HFF-Myc (cell line): ENCODE measurements at regions not wholly inside any gene's neighbourhood (a gene's known extent, or its start where the extent isn't known, plus 50 kb on each side); places are given as distances from the start of the nearest gene placed in this dataset.
"Not testable (repeated sequence)": the region's sequence is repeated elsewhere in the genome, so short reads cannot be mapped to it uniquely, and the experiment has no call there.

ENCODE experiments used
- DNase-seq: peaks from one replicate; pipeline ENCODE4 v3.0.0-alpha.2; 2011; ENCODE audit warnings: low read depth; ENCODE audit errors: extremely low read depth
- H3K4me3 ChIP-seq: replicated peaks from 2 replicates; pipeline ENCODE4 v1.5.1; 2011; ENCODE audit warnings: low read depth, mild to moderate bottlenecking, control low read depth, low read length
- CTCF ChIP-seq: IDR thresholded peaks from 2 replicates; pipeline ENCODE4 v1.5.1; 2012; ENCODE audit warnings: mild to moderate bottlenecking, low read depth, low read length, control low read depth; ENCODE audit errors: missing control alignments

GRCh38 chr10:63689768-63690167 is 168.6 kb downstream of the REEP3 start:
- no peak for TF ChIP-seq CTCF
- H3K4me3 ChIP-seq: no peak overlapping the region
- no peak for DNase-seq

DNA sequence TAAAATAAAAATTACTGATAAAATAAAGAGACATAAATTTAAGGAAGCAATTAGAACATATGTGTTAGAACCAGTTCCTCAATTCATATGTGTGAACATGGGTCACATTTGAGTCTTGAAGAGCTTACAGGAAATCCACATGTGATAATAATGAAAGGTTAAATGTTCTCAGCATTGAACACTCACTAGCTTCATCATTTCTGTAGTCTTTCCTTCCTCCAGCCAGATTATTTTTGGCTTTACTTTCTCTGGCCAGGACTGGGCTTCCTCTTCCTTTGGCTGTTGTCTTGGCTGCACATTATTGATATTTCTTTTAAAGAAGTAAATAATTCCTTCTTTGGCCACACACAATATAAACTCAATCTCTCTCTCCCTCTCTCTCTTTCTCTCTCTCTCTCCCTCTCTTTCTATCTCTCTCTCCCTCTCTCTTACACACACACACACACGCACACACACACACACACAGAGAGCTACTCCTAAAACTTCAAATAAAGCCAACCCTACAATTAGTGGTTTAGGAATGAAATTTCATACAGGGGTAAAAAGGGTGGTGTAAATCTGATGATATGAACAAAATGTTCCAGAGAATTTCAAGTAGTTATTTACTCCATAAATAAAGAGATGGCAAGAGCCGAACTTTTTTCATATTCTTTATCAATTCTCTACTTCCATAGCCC is 171.2 kb downstream of the REEP3 start:
- no peak overlapping the region for H3K4me3 ChIP-seq
- no peak for DNase-seq
- no peak for TF ChIP-seq CTCF

- not testable (repeated sequence) for H3K4me3 ChIP-seq, DNase-seq
These were observed 171.8 kb downstream of the REEP3 start for GRCh38 chr10:63693021-63693420.

- no peak for DNase-seq
- no peak for TF ChIP-seq CTCF
- no peak overlapping the region for H3K4me3 ChIP-seq
These were observed 175.0 kb downstream of the REEP3 start for GRCh38 chr10:63696205-63696604.

DNA sequence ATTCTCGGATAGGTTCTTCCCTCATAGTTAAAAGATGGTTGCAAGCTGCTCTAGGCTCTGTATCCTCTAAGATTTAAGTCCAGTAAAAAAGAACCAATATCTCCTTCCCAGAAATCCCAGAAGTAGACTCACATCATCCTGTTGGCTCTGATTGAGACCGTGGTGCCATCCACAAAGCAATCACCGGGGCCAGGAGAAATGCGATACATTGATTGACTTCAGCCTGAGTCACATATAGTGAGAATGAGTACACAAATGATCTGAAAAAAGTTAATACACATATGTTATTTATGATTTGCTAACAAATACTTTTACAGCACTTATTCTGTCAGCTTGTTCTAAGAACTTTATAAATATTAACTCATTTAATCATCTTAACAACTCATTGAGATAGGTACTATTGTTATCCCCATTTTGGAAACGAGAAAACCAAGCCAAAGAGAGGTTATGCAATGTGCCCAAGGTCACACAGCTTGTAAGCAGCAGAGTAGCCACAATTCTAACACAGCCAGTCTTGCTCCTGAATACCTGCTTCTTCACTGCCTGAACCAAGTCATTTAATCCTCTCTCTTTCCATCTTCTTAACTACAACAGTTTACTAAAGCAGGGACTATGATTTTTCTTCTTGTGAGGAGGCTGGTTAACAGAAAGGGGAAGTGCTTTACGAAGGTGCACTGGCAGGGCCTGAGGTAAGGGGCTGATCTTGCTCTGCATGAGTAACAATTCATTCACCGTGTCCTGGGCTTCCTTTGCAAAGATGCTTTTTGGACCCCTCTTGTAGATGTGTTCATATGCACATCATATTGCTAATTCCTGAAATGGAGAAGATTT is 177.0 kb downstream of the REEP3 start:
- DNase-seq: no peak
- no peak for TF ChIP-seq CTCF
- H3K4me3 ChIP-seq: no peak overlapping the region

DNA sequence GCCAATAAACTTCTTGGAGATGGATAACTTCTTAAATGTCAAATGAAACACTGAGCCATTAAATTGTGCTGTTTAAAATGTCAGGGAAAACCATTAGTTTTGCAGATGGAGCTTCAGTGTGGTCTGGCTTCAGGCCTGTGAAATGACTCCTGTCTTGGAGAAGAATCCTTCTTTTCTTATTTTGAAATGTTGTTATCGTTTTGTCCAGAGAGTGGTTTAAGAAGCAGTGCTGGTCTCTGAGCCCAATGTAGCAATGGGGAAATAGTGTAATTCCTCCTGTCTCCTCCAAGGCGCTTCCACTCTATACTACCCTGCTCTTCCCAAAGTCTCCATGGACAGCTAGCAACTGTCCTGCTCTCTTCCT is 177.6 kb downstream of the REEP3 start:
- no peak for DNase-seq
- no peak for TF ChIP-seq CTCF
- H3K4me3 ChIP-seq: no peak overlapping the region

DNA sequence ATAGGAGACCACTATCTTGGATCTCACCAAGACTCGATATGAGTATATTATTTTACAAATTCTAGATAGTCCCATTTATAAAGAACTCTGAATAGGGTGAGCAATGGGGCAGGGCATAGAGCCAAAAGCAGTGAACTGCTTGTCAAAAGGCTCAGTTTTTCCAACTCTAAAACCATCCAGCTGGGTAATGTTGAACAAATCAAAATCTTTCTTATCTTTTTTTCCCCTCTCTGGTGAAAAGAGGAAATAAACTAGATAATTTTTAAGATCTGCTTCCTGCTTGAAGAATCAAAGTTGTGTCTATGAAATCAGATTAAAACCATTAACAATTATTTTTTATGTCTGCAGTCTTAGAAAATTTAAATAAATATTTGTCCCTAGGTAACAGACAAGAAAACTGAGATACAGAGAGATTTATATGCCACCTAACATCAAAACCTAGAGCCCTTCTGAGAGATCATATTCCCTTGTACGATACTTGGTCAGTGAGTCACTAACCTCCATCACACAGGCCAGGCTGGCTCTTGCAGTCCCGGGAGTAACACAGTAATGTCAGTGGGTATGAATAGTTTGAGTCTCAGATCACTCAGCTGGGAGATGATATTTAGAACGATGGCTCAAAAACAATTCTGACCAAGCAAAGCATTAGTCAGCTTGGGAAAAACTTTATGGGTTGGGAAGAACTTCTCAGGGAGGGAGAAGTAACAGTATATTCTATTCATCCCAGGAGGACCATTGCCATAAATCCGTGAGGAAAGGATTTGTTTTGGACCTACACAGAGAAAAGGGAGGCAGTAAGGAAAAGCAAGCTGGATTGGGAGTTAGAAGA is 178.8 kb downstream of the REEP3 start:
- H3K4me3 ChIP-seq: no peak overlapping the region
- DNase-seq: peak; percentile 59
- no peak for TF ChIP-seq CTCF
